LNCAP (cell line): ENCODE measurements at regions not wholly inside any gene's neighbourhood (a gene's known extent, or its start where the extent isn't known, plus 50 kb on each side); places are given as distances from the start of the nearest gene placed in this dataset.

Source experiments
- CTCF ChIP-seq: fragments of 450-650 bp; IDR thresholded peaks from 2 replicates; pipeline ENCODE4 v1.5.1; 2017; ENCODE audit warnings: mild to moderate bottlenecking

- TF ChIP-seq CTCF: no peak
Measured at GRCh38 chr2:195199864-195200263, 457.2 kb upstream of the SLC39A10 start.

- TF ChIP-seq CTCF: no peak
Measured at GRCh38 chr2:195181059-195181705, 475.8 kb upstream of the SLC39A10 start.

- TF ChIP-seq CTCF: no peak
Measured at GRCh38 chr2:195168369-195168768, 488.7 kb upstream of the SLC39A10 start.

- no peak for TF ChIP-seq CTCF
Measured at GRCh38 chr2:195164930-195165329, 492.1 kb upstream of the SLC39A10 start.

GRCh38 chr2:195162918-195163317 is 494.1 kb upstream of the SLC39A10 start:
- no peak for TF ChIP-seq CTCF

- no peak for TF ChIP-seq CTCF
Measured at GRCh38 chr2:195162194-195162593, 494.8 kb upstream of the SLC39A10 start.

- TF ChIP-seq CTCF: no peak
Measured at GRCh38 chr2:195160963-195161362, 496.1 kb upstream of the SLC39A10 start.

GRCh38 chr2:195151711-195152110 is 505.3 kb upstream of the SLC39A10 start:
- no peak for TF ChIP-seq CTCF
